Transverse colon (tissue), 4 donors: ENCODE measurements at regions not wholly inside any gene's neighbourhood (a gene's known extent, or its start where the extent isn't known, plus 50 kb on each side); places are given as distances from the start of the nearest gene placed in this dataset.
"Not testable (repeated sequence)": the region's sequence is repeated elsewhere in the genome, so short reads cannot be mapped to it uniquely, and the experiment has no call there.

Source experiments
- DNase-seq: peaks from one replicate; pipeline ENCODE4 v3.0.0-alpha.2; 2019
- H3K27ac ChIP-seq, 4 donors: fragments of 200-600 bp; sonication (generic); 2 replicates each; pipeline ENCODE4 v1.5.1; 2016 to 2018; ENCODE audit warnings: inconsistent platforms in 4 of 4
- H3K27me3 ChIP-seq: fragments of 200-600 bp; sonication (generic); 2 replicates; pipeline ENCODE4 v1.5.1; 2017; ENCODE audit warnings: inconsistent platforms
- H3K36me3 ChIP-seq, 4 donors: fragments of 200-600 bp; sonication (generic); 2 replicates each; pipeline ENCODE4 v1.5.1; 2017 to 2019; ENCODE audit warnings: inconsistent platforms in 4 of 4
- H3K4me1 ChIP-seq, 4 donors: fragments of 200-600 bp; sonication (generic); 2 replicates each; pipeline ENCODE4 v1.5.1; 2017 to 2020; ENCODE audit warnings: inconsistent platforms in 4 of 4
- H3K4me3 ChIP-seq, 4 donors: fragments of 200-600 bp; sonication (generic); 1 replicate in 1 of 4; 2 replicates in 3 of 4; pipeline versions ENCODE4 v1.5.1 to v1.6.1; 2017 to 2019; ENCODE audit warnings: inconsistent platforms in 4 of 4
- H3K9me3 ChIP-seq, 2 donors: fragments of 200-600 bp; sonication (generic); 2 replicates each; pipeline ENCODE4 v1.5.1; 2017 to 2019; ENCODE audit warnings: inconsistent platforms in 2 of 2
- EP300 ChIP-seq: sonication (generic); formaldehyde crosslinking; IDR thresholded peaks from one replicate; pipeline ENCODE4 v1.6.1; 2017; ENCODE audit warnings: antibody characterized with exemption, low read depth
- POLR2A ChIP-seq: fragments of 450-650 bp; IDR thresholded peaks from one replicate; pipeline ENCODE4 v1.6.1; 2016; ENCODE audit warnings: antibody characterized with exemption, mild to moderate bottlenecking, moderate library complexity
- POLR2AphosphoS5 ChIP-seq, 3 donors: sonication (generic); formaldehyde crosslinking; IDR thresholded peaks; one replicate each; pipeline ENCODE4 v1.6.1; 2016; ENCODE audit warnings: antibody characterized with exemption in 3 of 3
- WGBS, 2 donors: methylation state at CpG; one replicate each; pipeline ENCODE4 v1.1.5; 2018; ENCODE audit warnings: low coverage in 1 of 2; 5-methylcytosine and 5-hydroxymethylcytosine counted together
- in situ Hi-C, 4 donors: fragments of 200-750 bp; cut with MboI; loops; one replicate each; pipeline versions ENCODE4 v1.15.0 to v1.15.1; 2017; ENCODE audit warnings: low sequenced_read_pairs in 3 of 4, low pct_ligation_motif_present in 1 of 4, low pct_unique_long_range_greater_than_20kb in 1 of 4
- intact Hi-C: fragments of 100-400 bp; cut with DNase I; formaldehyde crosslinking; loops from one replicate; pipeline ENCODE4 v1.15.1; 2023; ENCODE audit warnings: low total_unique reads
- TF ChIP-seq, protein P1 (sequence below), 5 experiments: fragments of 200-600 bp in 3 of 5; fragments of 450-650 bp in 2 of 5; sonication (generic) in 3 of 5; IDR thresholded peaks; 1 replicate in 2 of 5; 2 replicates in 3 of 5; pipeline ENCODE4 v1.5.1; 2016 to 2017; ENCODE audit warnings: antibody characterized with exemption in 5 of 5, inconsistent platforms in 3 of 5, mild to moderate bottlenecking in 2 of 5, moderate library complexity in 1 of 5

- intact Hi-C loops (no loop called here), in situ Hi-C loops (no loop called here)
- no peak for DNase-seq
- no peaks in the 10 kb centered on the region for H3K9me3 ChIP-seq
- H3K27me3 ChIP-seq: no peaks in the 10 kb centered on the region
- WGBS, 2 donors: 84% methylated on average over 3 to 4 of the region's 4 CpGs
- H3K36me3 ChIP-seq: no peaks in the 10 kb centered on the region
- no peak overlapping the region for H3K4me3 ChIP-seq
- H3K4me1 ChIP-seq: no peaks in the 10 kb centered on the region
- TF ChIP-seq EP300 (no peak), POLR2AphosphoS5 (IDR thresholded peaks at IDR 0.05) (no peak), POLR2A (no peak)
- TF ChIP-seq, protein P1, sequence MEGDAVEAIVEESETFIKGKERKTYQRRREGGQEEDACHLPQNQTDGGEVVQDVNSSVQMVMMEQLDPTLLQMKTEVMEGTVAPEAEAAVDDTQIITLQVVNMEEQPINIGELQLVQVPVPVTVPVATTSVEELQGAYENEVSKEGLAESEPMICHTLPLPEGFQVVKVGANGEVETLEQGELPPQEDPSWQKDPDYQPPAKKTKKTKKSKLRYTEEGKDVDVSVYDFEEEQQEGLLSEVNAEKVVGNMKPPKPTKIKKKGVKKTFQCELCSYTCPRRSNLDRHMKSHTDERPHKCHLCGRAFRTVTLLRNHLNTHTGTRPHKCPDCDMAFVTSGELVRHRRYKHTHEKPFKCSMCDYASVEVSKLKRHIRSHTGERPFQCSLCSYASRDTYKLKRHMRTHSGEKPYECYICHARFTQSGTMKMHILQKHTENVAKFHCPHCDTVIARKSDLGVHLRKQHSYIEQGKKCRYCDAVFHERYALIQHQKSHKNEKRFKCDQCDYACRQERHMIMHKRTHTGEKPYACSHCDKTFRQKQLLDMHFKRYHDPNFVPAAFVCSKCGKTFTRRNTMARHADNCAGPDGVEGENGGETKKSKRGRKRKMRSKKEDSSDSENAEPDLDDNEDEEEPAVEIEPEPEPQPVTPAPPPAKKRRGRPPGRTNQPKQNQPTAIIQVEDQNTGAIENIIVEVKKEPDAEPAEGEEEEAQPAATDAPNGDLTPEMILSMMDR (IDR thresholded peaks at IDR 0.05): no peak
- H3K27ac ChIP-seq: no peak overlapping the region
These were observed 132.2 kb upstream of the CAV2 start for GRCh38 chr7:116367171-116367813.

DNA sequence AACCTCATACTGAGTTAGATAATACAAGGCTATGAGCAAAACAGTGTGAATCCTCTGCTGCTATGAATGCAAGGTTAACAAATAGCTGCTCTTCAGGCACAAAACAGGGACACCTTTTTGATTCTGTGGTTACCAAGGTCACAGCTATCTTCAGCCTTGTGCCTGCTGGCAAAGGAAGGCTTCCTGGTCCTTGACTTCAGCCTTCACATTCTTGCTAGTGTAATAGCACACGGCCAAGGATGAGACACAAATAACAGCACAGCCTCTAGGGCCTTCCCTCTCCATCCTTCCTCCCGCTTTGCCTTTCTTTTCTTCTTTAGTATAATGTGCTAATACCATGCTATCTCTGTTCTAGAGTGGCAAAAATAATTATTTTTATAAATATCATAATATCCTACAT, 130.6 kb upstream of the CAV2 start:
- no peak overlapping the region for H3K4me3 ChIP-seq
- no peaks in the 10 kb centered on the region for H3K36me3 ChIP-seq
- no peak for TF ChIP-seq EP300
- no peak for TF ChIP-seq POLR2A
- TF ChIP-seq, protein P1 (IDR thresholded peaks at IDR 0.05): no peak
- TF ChIP-seq POLR2AphosphoS5 (IDR thresholded peaks at IDR 0.05): no peak
- H3K9me3 ChIP-seq: no peaks in the 10 kb centered on the region
- in situ Hi-C loops: no loop called here
- DNase-seq: no peak
- 56 to 65% methylated on average over 2 of the region's 2 CpGs for WGBS, 2 donors
- no peak overlapping the region for H3K27ac ChIP-seq
- H3K4me1 ChIP-seq: no peaks in the 10 kb centered on the region
- no peaks in the 10 kb centered on the region for H3K27me3 ChIP-seq
- intact Hi-C loops: no loop called here

DNA sequence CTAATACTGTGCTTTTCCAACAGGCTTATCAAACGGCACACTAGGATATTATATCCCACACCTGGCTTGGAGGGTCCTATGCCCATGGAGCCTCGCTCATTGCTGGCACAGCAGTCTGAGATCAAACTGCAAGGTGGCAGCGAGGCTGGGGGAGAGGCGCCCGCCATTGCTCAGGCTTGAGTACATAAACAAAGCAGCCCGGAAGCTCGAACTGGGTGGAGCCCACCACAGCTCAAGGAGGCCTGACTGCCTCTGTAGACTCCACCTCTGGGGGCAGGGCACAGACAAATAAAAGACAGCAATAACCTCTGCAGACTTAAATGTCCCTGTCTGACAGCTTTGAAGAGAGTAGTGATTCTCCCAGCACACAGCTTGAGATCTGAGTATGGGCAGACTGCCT, 128.0 kb upstream of the CAV2 start:
- H3K4me3 ChIP-seq, in situ Hi-C loops, DNase-seq, H3K27me3 ChIP-seq, H3K9me3 ChIP-seq, intact Hi-C loops, H3K36me3 ChIP-seq, H3K27ac ChIP-seq, H3K4me1 ChIP-seq: not testable (repeated sequence)
- WGBS, 2 donors: 92% methylated on average over 7 of the region's 7 CpGs; no CpG with 5 or more reads in 1 of the 2 donors

DNA sequence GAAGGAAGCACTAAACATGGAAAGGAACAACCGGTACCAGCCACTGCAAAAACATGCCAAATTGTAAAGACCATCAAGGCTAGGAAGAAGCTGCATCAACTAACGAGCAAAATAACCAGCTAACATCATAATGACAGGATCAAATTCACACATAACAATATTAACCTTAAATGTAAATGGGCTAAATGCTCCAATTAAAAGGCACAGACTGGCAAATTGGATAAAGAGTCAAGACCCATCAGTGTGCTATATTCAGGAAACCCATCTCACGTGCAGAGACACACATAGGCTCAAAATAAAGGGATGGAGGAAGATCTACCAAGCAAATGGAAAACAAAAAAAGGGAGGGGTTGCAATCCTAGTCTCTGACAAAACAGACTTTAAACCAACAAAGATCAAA, 126.3 kb upstream of the CAV2 start:
- H3K27ac ChIP-seq, H3K27me3 ChIP-seq, intact Hi-C loops, H3K4me1 ChIP-seq, H3K9me3 ChIP-seq, H3K4me3 ChIP-seq, in situ Hi-C loops, H3K36me3 ChIP-seq, DNase-seq: not testable (repeated sequence)
- 52% methylated on average over 3 of the region's 3 CpGs; no CpG with 5 or more reads in 1 of the 2 donors for WGBS, 2 donors

DNA sequence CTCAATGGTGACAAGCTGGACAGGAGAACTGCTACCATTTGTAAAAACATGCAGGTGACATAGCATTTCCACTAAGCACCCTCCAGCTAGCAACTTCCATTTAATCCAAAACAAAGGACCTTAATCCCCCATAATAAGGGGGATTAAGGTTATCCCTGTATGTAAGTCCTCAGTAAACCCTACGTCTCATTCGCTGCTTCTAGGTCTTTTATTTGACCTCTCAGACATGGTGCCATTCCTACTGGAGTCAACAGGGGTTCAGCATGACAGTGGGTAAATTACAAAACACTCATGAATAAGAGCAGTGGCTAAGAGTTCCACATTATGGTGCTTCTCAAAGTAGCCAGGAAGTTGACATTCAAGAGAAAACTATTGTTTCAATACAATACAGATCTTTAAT, 121.8 kb upstream of the CAV2 start:
- intact Hi-C loops: no loop called here
- in situ Hi-C loops: no loop called here
- Histone ChIP-seq H3K36me3 (no peaks in the 10 kb centered on the region), H3K9me3 (no peaks in the 10 kb centered on the region), H3K4me1 (no peaks in the 10 kb centered on the region), H3K4me3 (no peak overlapping the region), H3K27me3 (no peaks in the 10 kb centered on the region), H3K27ac (no peak overlapping the region)
- WGBS, 2 donors: 98% methylated on average over 2 of the region's 2 CpGs; no CpG with 5 or more reads in 1 of the 2 donors
- TF ChIP-seq POLR2AphosphoS5 (IDR thresholded peaks at IDR 0.05) (no peak), EP300 (no peak), POLR2A (no peak)
- TF ChIP-seq, protein P1 (IDR thresholded peaks at IDR 0.05): no peak
- no peak for DNase-seq
